SIG-M5 treated with dmso at 0.1 percent for 504 hours (cell line): ENCODE measurements at regions not wholly inside any gene's neighbourhood (a gene's known extent, or its start where the extent isn't known, plus 50 kb on each side); places are given as distances from the start of the nearest gene placed in this dataset.

Experiments
- DNase-seq: peaks from one replicate; lab custom pipeline; 2025; ENCODE audit not compliant: unreplicated experiment; lab: John Stamatoyannopoulos, UW

DNA sequence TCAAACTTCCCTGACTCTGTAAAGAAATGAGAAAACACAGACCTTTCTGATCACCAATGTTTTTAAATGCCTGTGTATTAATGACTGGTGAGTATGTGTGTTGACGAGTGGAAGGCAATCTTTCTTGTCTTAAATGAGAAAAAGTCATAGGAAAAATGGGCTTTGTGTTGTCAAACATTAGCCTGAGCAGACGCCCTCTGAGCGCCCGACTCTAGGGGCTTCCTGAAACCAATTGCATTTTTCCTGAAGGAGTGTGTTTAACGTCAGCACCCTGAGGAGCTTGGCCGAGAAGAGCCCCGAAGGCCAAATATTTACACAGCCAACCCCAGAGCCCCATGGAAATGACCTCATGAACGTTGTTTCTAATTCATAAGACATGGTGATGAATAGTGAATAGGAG lies 154.3 kb downstream of the PHF2 start:
- no peak for DNase-seq

DNA sequence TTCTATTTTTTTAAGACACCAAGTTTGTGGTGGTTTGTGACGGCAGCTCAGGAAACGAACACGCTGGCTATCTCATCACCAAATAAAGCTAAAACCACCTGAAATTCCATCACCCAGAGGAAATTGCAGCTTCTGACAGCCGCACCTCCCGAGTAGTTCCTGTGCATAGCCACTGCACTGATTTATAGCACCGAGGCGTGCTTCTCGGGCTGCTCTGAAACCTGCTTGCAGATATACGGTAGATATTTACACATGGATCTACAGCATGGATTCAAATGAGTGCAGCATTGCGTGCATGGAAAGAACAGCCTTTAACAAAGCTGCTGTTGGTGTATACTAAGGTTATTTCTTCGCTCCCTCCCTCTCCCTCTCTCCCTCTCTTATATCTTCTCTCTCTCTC lies 153.8 kb downstream of the PHF2 start:
- DNase-seq: no peak
